Neural cell (in vitro differentiated cells): ENCODE measurements at regions not wholly inside any gene's neighbourhood (a gene's known extent, or its start where the extent isn't known, plus 50 kb on each side); places are given as distances from the start of the nearest gene placed in this dataset.

Experiments
- EP300 ChIP-seq: fragments of 450-650 bp; conservative IDR thresholded peaks from 2 replicates; pipeline ENCODE4 v1.6.1; 2014; ENCODE audit warnings: antibody characterized with exemption, mild to moderate bottlenecking, moderate library complexity; ENCODE audit not compliant: poor library complexity, severe bottlenecking
- EZH2 ChIP-seq: fragments of 200-600, 300-800 bp; shearing (Covaris generic), sonication (generic); IDR thresholded peaks from 2 replicates; pipeline ENCODE4 v1.6.1; 2014; ENCODE audit warnings: antibody characterized with exemption, low read length, borderline replicate concordance, mild to moderate bottlenecking; ENCODE audit not compliant: insufficient read depth, poor library complexity, severe bottlenecking
- POLR2AphosphoS5 ChIP-seq: IDR thresholded peaks from 2 replicates; pipeline ENCODE4 v1.6.1; 2012
- SMC3 ChIP-seq: fragments of 450-650 bp; conservative IDR thresholded peaks from 2 replicates; pipeline ENCODE4 v1.6.1; 2014; ENCODE audit warnings: antibody characterized with exemption, mild to moderate bottlenecking, moderate library complexity; ENCODE audit not compliant: poor library complexity
- TAF1 ChIP-seq: IDR thresholded peaks from 2 replicates; pipeline ENCODE4 v1.6.1; 2012; ENCODE audit warnings: low read depth
- TF ChIP-seq, protein P1 (sequence below): fragments of 450-650 bp; IDR thresholded peaks from 2 replicates; pipeline ENCODE4 v1.5.1; 2014; ENCODE audit warnings: antibody characterized with exemption, mild to moderate bottlenecking, moderate library complexity; ENCODE audit not compliant: poor library complexity, severe bottlenecking
- TF ChIP-seq, protein P2 (sequence below): IDR thresholded peaks from 2 replicates; pipeline ENCODE4 v1.6.1; 2012; ENCODE audit warnings: borderline replicate concordance

DNA sequence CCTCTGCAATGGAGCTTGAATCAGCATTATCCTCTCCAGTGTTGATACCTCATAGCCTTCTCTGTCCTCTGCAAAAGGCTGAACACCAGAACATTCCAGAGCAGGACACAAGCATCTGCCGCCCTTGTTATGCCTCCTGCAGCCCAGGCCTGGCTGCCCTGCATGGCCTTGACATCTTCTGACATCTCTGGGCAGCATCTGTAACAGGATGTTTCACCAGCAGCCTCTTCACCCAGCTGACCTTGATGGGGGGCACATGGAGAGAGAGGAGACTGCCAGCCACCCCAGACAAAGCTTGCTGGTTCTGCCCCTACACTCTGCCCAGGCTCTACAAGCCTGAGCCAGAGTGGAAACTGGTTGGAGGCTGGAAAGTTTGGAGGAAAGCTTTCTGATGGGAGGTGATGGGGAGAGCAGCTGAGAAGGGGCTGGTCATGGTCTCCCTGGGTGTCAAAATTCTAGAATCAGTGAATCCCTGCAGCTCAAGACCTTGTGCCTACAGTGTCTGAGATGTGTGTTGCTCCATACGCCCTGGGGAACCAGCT is 145.1 kb downstream of the MRPL14 start:
- TF ChIP-seq, protein P1, sequence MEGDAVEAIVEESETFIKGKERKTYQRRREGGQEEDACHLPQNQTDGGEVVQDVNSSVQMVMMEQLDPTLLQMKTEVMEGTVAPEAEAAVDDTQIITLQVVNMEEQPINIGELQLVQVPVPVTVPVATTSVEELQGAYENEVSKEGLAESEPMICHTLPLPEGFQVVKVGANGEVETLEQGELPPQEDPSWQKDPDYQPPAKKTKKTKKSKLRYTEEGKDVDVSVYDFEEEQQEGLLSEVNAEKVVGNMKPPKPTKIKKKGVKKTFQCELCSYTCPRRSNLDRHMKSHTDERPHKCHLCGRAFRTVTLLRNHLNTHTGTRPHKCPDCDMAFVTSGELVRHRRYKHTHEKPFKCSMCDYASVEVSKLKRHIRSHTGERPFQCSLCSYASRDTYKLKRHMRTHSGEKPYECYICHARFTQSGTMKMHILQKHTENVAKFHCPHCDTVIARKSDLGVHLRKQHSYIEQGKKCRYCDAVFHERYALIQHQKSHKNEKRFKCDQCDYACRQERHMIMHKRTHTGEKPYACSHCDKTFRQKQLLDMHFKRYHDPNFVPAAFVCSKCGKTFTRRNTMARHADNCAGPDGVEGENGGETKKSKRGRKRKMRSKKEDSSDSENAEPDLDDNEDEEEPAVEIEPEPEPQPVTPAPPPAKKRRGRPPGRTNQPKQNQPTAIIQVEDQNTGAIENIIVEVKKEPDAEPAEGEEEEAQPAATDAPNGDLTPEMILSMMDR = no peak
- no peak for TF ChIP-seq EZH2
- no peak for TF ChIP-seq POLR2AphosphoS5
- TF ChIP-seq, protein P2, sequence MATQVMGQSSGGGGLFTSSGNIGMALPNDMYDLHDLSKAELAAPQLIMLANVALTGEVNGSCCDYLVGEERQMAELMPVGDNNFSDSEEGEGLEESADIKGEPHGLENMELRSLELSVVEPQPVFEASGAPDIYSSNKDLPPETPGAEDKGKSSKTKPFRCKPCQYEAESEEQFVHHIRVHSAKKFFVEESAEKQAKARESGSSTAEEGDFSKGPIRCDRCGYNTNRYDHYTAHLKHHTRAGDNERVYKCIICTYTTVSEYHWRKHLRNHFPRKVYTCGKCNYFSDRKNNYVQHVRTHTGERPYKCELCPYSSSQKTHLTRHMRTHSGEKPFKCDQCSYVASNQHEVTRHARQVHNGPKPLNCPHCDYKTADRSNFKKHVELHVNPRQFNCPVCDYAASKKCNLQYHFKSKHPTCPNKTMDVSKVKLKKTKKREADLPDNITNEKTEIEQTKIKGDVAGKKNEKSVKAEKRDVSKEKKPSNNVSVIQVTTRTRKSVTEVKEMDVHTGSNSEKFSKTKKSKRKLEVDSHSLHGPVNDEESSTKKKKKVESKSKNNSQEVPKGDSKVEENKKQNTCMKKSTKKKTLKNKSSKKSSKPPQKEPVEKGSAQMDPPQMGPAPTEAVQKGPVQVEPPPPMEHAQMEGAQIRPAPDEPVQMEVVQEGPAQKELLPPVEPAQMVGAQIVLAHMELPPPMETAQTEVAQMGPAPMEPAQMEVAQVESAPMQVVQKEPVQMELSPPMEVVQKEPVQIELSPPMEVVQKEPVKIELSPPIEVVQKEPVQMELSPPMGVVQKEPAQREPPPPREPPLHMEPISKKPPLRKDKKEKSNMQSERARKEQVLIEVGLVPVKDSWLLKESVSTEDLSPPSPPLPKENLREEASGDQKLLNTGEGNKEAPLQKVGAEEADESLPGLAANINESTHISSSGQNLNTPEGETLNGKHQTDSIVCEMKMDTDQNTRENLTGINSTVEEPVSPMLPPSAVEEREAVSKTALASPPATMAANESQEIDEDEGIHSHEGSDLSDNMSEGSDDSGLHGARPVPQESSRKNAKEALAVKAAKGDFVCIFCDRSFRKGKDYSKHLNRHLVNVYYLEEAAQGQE = no peak
- no peak for TF ChIP-seq TAF1
- no peak for TF ChIP-seq EP300
- TF ChIP-seq SMC3 = no peak
